Central memory CD8-positive, alpha-beta T cell (primary cell): ENCODE measurements at regions not wholly inside any gene's neighbourhood (a gene's known extent, or its start where the extent isn't known, plus 50 kb on each side); places are given as distances from the start of the nearest gene placed in this dataset.

ENCODE experiments used
- ATAC-seq: fragments of 150-1000 bp; cut with Tn5 transposase; replicated peaks from 2 replicates; pipeline ENCODE4 v1.10.0; 2022; ENCODE audit warnings: mild to moderate bottlenecking, moderate FRiP score, moderate number of reproducible peaks; ENCODE audit not compliant: poor library complexity, severe bottlenecking; ENCODE audit errors: extremely low read depth
- DNase-seq, 2 donors: peaks; one replicate each; pipeline ENCODE4 v3.0.0; 2021; ENCODE audit warnings: low spot score in 2 of 2
- H3K27ac Mint-ChIP-seq: one replicate; pipeline ENCODE4 v1.8.0; 2022; ENCODE audit warnings: low read depth, mild to moderate bottlenecking, moderate library complexity, mixed read lengths
- H3K27me3 Mint-ChIP-seq: one replicate; pipeline ENCODE4 v1.8.0; 2022; ENCODE audit warnings: mixed read lengths
- H3K36me3 Mint-ChIP-seq: one replicate; pipeline ENCODE4 v1.8.0; 2022; ENCODE audit warnings: mild to moderate bottlenecking, moderate library complexity, mixed read lengths; ENCODE audit not compliant: insufficient read depth
- H3K4me1 Mint-ChIP-seq: one replicate; pipeline ENCODE4 v1.8.0; 2022; ENCODE audit warnings: mixed read lengths
- H3K4me3 Mint-ChIP-seq: one replicate; pipeline ENCODE4 v1.8.0; 2022; ENCODE audit warnings: mild to moderate bottlenecking, moderate library complexity, mixed read lengths
- H3K9me3 Mint-ChIP-seq: one replicate; pipeline ENCODE4 v1.8.0; 2022; ENCODE audit warnings: mixed read lengths

GRCh38 chr6:97632341-97632740 lies 349.3 kb upstream of the MMS22L start:
- peaks cover 1% of the 10 kb centered on the region for H3K36me3 Mint-ChIP-seq
- no peak for DNase-seq

GRCh38 chr6:97639702-97640101 lies 356.7 kb upstream of the MMS22L start:
- ATAC-seq, result no peak

More at GRCh38 chr6:97632341-97632740, 349.3 kb upstream of the MMS22L start:
- Mint-ChIP-seq H3K9me3 (peaks cover 12% of the 10 kb centered on the region), H3K27me3 (no peaks in the 10 kb centered on the region), H3K4me1 (no peaks in the 10 kb centered on the region), H3K4me3 (no peak overlapping the region), H3K27ac (no peak overlapping the region)
- ATAC-seq, result no peak

GRCh38 chr6:97644353-97644752 lies 361.3 kb upstream of the MMS22L start:
- no peak for ATAC-seq
- peaks cover 24% of the 10 kb centered on the region for H3K9me3 Mint-ChIP-seq

More at GRCh38 chr6:97639702-97640101, 356.7 kb upstream of the MMS22L start:
- Mint-ChIP-seq H3K36me3 (no peaks in the 10 kb centered on the region), H3K27me3 (no peaks in the 10 kb centered on the region), H3K9me3 (peaks cover 25% of the 10 kb centered on the region), H3K27ac (no peak overlapping the region), H3K4me3 (no peak overlapping the region), H3K4me1 (no peaks in the 10 kb centered on the region)
- no peak for DNase-seq

GRCh38 chr6:97645757-97646156 lies 362.7 kb upstream of the MMS22L start:
- Mint-ChIP-seq H3K36me3 (no peaks in the 10 kb centered on the region), H3K27ac (no peak overlapping the region), H3K4me1 (no peaks in the 10 kb centered on the region), H3K9me3 (peaks cover 11% of the 10 kb centered on the region), H3K27me3 (no peaks in the 10 kb centered on the region), H3K4me3 (no peak overlapping the region)
- no peak for DNase-seq
- no peak for ATAC-seq

More at GRCh38 chr6:97644353-97644752, 361.3 kb upstream of the MMS22L start:
- no peaks in the 10 kb centered on the region for H3K36me3 Mint-ChIP-seq
- H3K4me1 Mint-ChIP-seq, result no peaks in the 10 kb centered on the region
- no peak overlapping the region for H3K4me3 Mint-ChIP-seq
- DNase-seq, result no peak
- H3K27ac Mint-ChIP-seq, result no peak overlapping the region
- no peaks in the 10 kb centered on the region for H3K27me3 Mint-ChIP-seq

- Mint-ChIP-seq H3K9me3 (peaks cover 6% of the 10 kb centered on the region), H3K27me3 (no peaks in the 10 kb centered on the region), H3K4me1 (no peaks in the 10 kb centered on the region), H3K27ac (no peak overlapping the region), H3K36me3 (no peaks in the 10 kb centered on the region), H3K4me3 (no peak overlapping the region)
- ATAC-seq (no peak), DNase-seq (no peak)
Observed at GRCh38 chr6:97653076-97653475, 370.1 kb upstream of the MMS22L start.

- no peak for ATAC-seq
- peaks cover 6% of the 10 kb centered on the region for H3K9me3 Mint-ChIP-seq
Observed at GRCh38 chr6:97653517-97653916, 370.5 kb upstream of the MMS22L start.

GRCh38 chr6:97654674-97655073 lies 371.7 kb upstream of the MMS22L start:
- no peak for ATAC-seq
- H3K4me1 Mint-ChIP-seq, result no peaks in the 10 kb centered on the region
- no peaks in the 10 kb centered on the region for H3K27me3 Mint-ChIP-seq
- no peak for DNase-seq
- H3K27ac Mint-ChIP-seq, result no peak overlapping the region
- no peaks in the 10 kb centered on the region for H3K36me3 Mint-ChIP-seq
- H3K9me3 Mint-ChIP-seq, result peaks cover 6% of the 10 kb centered on the region
- no peak overlapping the region for H3K4me3 Mint-ChIP-seq

More at GRCh38 chr6:97653517-97653916, 370.5 kb upstream of the MMS22L start:
- Mint-ChIP-seq H3K4me1 (no peaks in the 10 kb centered on the region), H3K4me3 (no peak overlapping the region), H3K27me3 (no peaks in the 10 kb centered on the region), H3K36me3 (no peaks in the 10 kb centered on the region), H3K27ac (no peak overlapping the region)
- no peak for DNase-seq

GRCh38 chr6:97656236-97656635 lies 373.2 kb upstream of the MMS22L start:
- no peaks in the 10 kb centered on the region for H3K27me3 Mint-ChIP-seq
- H3K4me1 Mint-ChIP-seq, result no peaks in the 10 kb centered on the region
- H3K9me3 Mint-ChIP-seq, result peaks cover 6% of the 10 kb centered on the region
- DNase-seq (no peak), ATAC-seq (no peak)
- no peak overlapping the region for H3K4me3 Mint-ChIP-seq
- H3K36me3 Mint-ChIP-seq, result no peaks in the 10 kb centered on the region
- no peak overlapping the region for H3K27ac Mint-ChIP-seq

- DNase-seq, result no peak
- ATAC-seq, result no peak
- H3K27ac Mint-ChIP-seq, result no peak overlapping the region
- no peaks in the 10 kb centered on the region for H3K36me3 Mint-ChIP-seq
- no peaks in the 10 kb centered on the region for H3K4me1 Mint-ChIP-seq
- no peak overlapping the region for H3K4me3 Mint-ChIP-seq
- H3K9me3 Mint-ChIP-seq, result peaks cover 10% of the 10 kb centered on the region
- no peaks in the 10 kb centered on the region for H3K27me3 Mint-ChIP-seq
Observed at GRCh38 chr6:97656706-97657350, 373.8 kb upstream of the MMS22L start.

- ATAC-seq (no peak), DNase-seq (no peak)
- Mint-ChIP-seq H3K4me1 (no peaks in the 10 kb centered on the region), H3K27me3 (no peaks in the 10 kb centered on the region), H3K27ac (no peak overlapping the region), H3K4me3 (no peak overlapping the region), H3K9me3 (peaks cover 14% of the 10 kb centered on the region), H3K36me3 (no peaks in the 10 kb centered on the region)
Observed at GRCh38 chr6:97658090-97658489, 375.1 kb upstream of the MMS22L start.

GRCh38 chr6:97663252-97663651 lies 380.2 kb upstream of the MMS22L start:
- H3K4me3 Mint-ChIP-seq, result no peak overlapping the region
- no peaks in the 10 kb centered on the region for H3K4me1 Mint-ChIP-seq
- no peak overlapping the region for H3K27ac Mint-ChIP-seq
- DNase-seq, result no peak
- no peak for ATAC-seq
- peaks cover 9% of the 10 kb centered on the region for H3K9me3 Mint-ChIP-seq
- no peaks in the 10 kb centered on the region for H3K27me3 Mint-ChIP-seq
- H3K36me3 Mint-ChIP-seq, result no peaks in the 10 kb centered on the region

GRCh38 chr6:97665446-97665845 lies 382.4 kb upstream of the MMS22L start:
- no peak overlapping the region for H3K27ac Mint-ChIP-seq
- no peaks in the 10 kb centered on the region for H3K4me1 Mint-ChIP-seq
- no peak for DNase-seq

GRCh38 chr6:97666889-97667288 lies 383.9 kb upstream of the MMS22L start:
- Mint-ChIP-seq H3K4me1 (no peaks in the 10 kb centered on the region), H3K27me3 (no peaks in the 10 kb centered on the region), H3K4me3 (no peak overlapping the region), H3K36me3 (no peaks in the 10 kb centered on the region), H3K9me3 (peaks cover 4% of the 10 kb centered on the region), H3K27ac (no peak overlapping the region)
- ATAC-seq (no peak), DNase-seq (no peak)

More at GRCh38 chr6:97665446-97665845, 382.4 kb upstream of the MMS22L start:
- Mint-ChIP-seq H3K27me3 (no peaks in the 10 kb centered on the region), H3K36me3 (no peaks in the 10 kb centered on the region), H3K9me3 (peaks cover 9% of the 10 kb centered on the region), H3K4me3 (no peak overlapping the region)
- ATAC-seq, result no peak
